Lung microvascular endothelial cell (primary cell): ENCODE measurements at regions not wholly inside any gene's neighbourhood (a gene's known extent, or its start where the extent isn't known, plus 50 kb on each side); places are given as distances from the start of the nearest gene placed in this dataset.

Source experiments
- DNase-seq, 2 donors: peaks; one replicate each; pipeline versions ENCODE4 v3.0.0 to v3.0.0-alpha.2; 2010; ENCODE audit warnings: low read depth in 2 of 2

DNA sequence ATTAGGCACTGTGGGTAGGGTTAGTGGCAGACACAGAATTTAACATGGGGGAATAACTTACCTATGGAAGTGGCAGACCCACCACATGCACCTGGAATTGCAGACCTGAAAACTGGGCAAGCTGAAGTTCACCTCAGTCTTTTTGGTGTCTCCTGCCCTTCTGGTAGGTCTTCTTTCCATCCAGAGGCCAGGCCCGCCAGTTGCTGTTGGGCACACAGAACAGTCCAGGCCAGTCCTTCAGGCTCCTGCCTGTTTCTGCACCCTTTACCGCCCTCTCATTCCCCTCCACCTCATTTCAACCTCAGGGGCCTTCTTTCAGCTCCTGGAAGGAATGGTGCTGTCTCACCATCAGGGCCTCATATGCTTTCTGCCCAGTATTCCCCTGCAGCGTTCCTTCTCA, 358.9 kb upstream of the ETAA1 start:
- DNase-seq, result no peak

DNA sequence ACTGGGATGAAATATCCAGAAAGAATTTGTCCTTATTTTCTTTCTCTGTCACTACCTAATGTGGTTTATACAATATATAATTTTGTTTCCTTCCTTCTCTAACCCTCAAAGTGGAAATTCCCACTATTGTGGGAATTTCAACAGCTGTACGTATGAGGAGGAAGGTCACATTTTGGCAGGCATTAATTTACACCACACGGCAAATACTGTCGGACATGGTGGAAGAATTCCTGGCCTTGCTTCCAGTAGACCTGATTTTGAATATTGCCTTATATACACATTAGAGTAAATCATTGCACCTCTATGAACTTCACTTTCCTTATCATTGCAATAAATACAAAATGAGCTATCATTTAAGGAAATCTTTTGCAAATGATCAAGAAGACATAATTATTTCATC, 358.1 kb upstream of the ETAA1 start:
- no peak for DNase-seq

DNA sequence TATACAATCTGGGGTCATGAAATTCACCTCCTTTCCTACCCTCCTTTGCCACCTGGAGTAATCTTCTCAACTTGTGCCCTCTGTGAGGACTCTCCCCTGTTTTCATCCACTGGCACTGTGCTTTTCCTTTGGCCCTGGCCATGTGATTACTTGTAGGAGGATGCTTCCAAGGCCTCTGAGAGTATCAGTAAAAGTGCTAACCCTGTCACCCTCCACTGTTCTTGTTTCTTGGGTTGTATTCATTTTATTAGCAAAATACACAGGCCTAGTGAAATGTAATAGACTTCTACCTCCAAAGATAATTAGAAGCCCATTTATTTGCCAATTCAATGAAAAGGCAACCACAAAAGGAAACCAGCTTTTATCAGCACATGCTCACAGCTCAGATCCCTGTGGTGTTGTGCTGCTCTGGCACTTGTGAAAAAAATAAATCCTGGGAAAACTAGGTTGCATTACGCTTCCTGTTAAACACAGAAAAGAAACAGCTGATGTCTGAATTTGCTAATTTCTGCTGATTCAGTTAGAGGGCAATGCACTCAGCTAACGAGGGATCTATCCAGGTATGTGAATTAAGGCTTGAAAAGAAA, 357.5 kb upstream of the ETAA1 start:
- DNase-seq, result no peak

DNA sequence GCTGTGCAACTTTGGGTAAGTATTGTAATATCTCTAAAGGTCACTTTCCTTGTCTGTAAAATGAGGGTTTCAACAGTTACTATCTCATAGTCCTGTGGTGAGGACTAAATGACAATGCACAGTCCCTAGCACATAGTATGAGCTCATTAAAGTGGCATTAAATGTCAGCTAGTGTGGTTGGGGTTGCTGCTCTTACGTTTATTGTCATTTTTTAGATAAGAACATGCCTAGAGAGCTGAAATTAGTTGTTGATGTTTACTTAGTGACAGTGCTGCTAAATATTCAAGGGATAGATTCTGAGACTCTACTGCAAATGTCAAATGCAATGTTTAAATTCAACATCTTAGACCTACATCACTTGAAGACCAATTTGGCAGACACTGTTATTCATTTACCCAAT, 356.1 kb upstream of the ETAA1 start:
- no peak for DNase-seq

DNA sequence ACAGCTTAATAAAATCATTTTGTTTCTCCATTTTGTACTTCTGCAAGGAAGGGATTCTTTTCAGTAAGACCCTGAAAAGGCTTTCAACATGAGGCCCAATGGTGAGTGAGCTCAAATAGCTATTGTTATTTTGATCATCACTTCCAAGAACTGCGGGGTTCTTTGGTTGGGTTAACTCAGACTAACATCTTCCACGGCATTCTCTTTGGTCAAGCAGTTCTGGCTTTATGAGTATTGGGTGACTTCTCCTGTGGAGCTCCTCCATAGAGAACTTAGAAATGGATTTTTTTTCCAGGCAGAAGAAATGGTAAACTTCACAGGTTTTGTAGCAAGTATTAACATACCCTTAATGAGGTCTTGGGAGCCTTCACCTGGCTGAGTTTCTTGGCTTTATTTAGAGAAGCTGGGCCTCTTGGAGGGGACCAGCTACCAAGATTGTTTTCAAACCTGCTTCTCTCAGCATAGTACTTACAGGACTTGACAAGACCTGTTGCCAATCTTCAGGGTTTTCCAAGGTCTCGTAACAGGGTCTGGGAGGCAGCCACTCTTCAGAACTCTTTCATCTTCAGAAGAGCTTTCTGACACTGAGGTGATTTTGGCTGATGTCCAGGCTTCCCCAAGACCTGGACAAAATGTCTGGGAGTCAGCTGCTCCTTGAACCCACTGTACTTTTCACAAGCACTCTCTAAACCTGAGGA, 353.2 kb upstream of the ETAA1 start:
- DNase-seq, result no peak

DNA sequence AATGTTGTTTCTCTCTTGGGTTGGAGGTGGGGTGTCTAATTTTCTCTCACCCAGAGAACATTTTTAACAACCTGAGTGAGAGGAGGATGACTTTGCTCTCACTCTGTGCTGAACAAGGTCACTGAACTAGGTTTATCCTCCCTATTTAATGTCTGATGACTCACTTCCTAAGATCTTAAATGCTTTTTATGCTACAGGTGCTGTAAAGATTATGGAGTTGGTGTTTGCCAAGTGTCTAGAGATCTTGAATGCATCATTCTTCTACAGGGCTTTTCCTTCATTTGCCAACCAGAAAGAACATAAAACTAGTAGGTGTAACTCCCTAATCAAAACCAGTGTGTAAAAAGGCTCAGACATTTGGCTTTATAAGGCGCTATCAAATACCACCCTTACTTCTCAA, 350.5 kb upstream of the ETAA1 start:
- no peak for DNase-seq

DNA sequence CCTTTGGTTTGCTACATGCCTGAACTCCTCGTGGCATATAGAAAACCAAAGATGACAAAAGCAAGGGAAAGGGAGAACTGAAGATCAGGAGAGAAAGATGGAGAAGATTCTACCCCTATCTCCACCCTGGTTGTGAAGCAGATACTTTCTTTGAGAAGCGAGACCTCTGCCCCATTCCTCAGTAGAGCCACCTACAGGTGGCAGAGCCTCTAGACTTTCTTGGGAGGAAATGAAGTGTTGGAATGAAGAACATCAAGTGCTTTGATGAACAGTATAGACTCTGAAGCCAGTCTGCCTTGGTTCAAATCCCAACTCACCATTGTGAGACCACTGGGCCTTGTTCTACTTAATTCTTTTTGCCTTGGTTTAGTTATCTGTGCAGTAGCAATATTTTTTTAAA, 348.8 kb upstream of the ETAA1 start:
- DNase-seq, result no peak

DNA sequence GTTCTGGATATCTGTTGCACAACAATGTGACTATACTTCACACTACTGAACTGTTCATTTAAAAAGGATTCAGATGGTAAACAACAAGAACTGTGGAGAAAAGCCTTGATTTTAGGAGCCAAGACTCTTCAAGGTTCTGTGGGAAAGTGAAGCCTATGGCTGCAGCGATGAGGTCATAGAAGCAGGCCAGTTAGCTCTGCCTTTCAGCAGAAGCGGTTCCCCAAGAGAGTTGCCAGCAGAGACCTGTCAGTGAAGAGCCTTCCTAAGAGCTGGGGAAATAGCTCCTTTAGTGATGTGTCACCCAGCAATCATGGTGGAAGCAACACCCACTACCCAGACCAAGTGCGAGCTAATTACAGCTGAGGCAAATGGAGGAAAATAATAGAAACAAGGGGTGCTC, 346.5 kb upstream of the ETAA1 start:
- DNase-seq, result no peak

DNA sequence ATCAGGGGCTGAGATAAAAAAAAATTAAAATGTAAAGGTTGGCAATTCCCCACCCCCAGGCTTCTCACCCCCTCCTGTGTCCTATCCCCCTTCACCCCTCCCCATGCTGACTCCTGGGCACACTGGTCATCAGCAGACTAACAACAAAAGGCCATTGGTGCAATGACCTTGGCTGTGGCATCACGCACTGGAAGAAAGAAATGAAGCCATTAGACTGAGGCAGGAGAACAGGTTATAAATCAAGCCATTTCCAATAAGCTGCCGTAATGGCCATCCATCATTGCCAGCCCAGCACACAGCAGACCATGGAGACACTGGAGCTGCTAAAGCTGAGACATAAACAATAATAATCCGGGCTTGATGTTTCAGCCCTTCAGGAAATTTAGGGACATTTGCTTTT, 342.4 kb upstream of the ETAA1 start:
- no peak for DNase-seq

DNA sequence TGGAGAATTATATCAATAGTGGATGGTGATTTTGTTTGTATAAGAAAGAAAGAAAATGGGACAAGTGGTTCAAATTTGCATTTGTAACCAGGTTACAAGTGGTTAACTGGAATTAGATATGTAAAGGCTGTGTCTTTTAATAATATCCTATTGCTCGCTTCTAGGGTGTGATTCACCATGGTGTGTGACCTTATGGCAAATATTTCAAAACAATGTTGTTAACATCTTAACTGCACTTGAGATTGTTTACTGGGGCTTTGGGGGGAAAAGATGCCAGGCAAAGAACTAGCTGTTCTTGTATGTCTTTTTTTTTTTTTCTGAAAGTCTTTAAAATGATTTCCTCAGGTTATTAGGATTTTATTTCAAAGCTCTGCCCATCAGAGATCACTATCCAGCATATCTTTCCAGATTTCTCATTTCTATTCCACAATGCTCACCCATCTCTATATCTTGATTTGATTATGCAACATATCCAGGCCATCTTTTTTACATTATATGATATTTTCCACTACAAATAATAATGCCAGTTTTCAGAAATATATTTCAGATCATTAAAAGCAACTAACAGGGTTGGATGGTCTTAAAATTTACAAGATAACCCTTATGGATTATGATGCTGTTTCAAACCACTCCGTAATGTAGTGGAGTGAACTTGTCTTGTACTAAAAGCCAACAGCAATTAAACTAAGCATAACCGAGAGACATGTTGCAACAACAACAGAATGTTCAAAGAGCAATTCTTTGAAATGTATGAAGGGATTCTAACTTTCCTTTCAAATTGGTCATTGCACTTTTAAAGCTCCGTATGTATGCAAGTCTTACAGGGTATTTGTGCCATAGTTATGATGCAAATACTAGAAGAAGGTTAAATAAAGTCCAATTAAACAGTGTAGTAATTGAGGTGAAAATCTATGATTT, 341.5 kb upstream of the ETAA1 start:
- DNase-seq, result no peak

DNA sequence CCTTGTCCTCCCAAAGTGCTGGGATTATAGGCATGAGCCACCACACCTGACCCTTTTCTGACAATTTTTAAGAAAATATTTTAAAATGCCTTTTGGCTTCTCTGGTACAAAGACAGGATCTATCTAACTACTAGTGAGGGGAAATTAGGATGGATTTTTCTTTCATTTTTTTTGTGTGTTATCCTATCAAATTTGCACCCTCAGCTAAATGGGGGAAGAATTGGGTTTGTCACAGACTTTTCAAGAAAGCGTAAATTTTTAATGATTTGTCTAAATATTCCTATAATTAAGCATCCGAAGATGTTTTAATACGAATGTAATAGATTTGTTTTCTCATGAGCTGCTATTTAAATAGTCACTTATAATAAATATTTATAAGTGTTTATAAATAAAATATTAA, 340.0 kb upstream of the ETAA1 start:
- DNase-seq, result no peak

DNA sequence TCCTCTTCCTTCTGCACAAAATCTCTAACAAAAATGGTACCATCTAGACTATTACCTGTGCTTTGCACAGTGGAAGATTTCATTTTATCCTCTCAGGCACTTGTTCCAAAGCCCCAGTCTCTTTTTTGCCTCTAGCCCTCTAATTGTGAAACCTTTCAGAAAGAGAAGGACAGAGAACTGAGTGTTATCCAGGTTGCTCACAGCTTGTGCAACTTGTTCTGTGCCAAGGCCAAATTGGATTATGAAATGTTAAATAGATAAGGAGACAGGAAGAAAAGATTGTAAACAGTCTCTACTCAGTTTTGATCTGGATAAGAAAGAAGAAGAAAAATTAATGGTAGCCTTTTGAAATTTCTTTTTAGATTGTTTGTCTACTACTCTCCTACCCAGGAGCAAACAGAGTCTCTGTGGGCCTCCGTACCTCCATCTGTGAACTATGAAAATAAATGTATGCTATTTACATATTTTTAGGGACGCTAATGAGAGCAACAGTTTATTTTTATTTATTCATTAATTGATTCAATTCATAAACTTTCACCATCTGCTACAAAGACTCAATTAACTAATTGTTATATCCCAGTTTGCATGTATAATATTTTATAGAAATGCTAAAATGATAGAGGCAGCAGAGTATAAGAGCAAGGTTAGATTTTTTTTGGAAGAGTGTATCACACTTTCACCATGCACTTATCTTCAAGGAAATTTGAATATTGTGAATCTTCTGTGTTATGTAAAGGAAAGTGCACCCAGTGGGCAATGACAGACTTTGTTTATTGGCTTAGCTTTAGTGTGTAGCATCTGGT, 339.0 kb upstream of the ETAA1 start:
- no peak for DNase-seq

DNA sequence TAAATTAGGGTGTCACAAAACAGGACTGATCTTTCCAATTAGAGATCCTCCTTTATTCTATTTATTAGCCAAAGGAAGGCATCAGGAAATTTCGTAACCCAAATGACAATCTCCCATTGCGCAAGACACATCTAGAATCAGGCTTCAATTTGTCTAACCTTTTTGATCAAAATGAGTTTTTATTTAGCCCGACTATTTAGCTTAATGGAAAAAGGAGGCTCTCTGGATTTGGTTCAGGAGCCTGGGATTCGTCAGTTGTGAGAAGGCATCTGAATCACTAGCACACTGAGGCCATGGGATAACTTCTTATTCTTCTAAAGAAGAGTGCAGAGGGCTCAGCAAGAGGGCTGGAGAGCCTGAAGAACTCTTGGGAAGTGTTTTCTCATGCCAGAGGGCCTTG, 332.1 kb upstream of the ETAA1 start:
- no peak for DNase-seq

DNA sequence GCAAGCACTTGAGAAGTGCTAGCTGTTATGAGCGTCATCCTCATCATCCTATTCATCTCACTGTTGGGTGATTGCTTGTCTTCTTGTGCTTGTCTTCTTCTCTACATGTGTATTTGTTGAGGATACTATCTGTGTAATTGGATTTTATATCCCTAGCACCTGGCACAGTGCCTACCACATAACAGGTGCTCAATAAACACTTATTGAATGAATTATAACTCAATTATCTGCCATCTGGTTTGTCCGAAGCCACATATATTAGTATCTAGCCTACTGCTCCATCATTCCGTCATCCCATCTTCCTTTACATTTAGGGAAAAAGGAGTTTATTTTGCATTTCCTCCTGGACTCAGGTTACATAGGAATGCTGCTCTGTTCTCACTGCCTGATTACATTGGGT, 330.4 kb upstream of the ETAA1 start:
- DNase-seq, result no peak

DNA sequence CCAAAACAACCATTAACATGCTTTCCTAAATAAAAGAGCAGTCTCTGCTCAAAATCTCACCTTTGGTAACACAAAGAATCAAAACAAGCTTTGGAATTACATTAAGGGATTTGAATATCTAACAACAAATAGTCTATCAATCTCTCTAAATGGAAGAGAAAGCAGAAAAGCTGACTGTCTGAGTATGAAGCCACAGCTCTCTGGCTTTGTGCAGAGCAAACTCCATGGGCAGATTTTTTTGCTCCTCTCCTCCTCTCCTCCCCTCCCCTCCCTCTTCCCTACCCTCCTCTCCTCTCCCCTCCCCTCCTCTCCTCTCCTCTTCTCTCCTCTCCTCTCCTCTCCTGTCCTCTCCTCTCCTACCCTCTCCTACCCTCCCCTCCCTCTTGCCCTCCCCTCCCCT, 329.5 kb upstream of the ETAA1 start:
- DNase-seq, result no peak

DNA sequence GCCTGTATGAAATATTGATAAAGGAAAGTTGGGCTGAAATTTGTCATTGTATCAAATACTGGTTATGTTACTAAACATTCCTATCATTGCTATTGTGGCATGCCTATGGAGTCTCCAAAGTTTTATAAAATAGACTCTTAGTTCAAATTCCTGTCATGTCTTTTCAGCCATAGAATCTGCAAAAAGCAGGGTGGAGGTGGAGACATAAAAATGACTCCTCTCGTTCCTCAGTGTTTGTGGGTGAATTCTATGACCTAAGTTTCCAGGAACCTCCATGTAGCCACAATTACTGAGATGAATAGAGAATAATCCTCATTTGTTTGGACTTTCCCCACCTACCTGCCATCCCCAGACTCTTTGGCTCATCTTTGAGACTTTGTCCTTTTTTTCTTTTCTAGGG, 326.3 kb upstream of the ETAA1 start:
- no peak for DNase-seq

DNA sequence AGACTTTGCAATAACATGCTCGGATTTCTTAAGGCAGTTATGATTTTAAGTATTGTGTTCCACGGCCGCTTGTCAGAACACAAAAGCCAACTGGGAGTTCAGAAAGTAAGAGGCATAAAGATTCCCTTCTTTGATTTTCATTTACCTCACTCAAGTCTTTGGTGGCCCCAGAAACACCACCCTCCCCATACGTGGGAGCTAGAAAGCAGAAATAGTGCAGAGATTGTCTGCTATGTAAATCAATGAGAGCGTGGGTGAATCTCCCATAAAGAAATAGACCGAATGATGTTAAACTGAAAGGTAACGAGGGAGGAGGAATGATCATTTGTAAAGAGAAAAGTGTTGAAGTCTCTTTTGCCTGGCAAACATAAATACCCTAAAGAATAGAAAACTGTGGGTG, 322.1 kb upstream of the ETAA1 start:
- DNase-seq, result no peak

DNA sequence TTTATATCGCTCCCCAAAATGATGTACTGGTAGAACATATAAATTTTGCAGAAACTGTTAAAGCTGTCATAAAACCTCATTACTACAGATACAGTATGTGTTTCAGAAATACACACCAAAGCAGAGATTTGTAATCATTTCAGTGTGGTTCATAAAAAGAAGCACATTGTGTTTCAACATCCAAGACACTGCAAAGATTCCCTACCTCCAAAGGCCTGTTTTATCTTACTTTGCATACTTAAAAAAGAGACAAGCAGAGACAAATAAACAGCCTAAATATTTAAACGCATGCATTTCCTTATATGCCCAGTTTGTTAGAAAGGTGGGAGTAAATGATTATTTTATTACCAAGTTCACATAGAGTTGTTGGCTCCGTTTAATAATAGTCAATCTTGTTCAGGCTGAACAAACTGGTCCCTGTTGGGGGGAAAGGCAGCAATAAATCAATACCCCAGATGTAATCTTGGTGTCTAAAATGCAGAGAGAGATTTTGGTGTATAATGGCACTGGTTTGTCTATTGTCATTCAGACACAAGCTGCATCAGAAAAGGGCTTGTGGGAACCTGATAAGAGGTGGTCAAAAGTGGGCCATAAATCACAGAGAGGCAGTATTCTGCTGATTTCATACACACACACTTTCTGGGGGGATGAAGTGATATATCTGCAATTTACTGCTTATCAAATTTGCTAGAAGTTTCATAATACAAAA, 321.4 kb upstream of the ETAA1 start:
- no peak for DNase-seq

DNA sequence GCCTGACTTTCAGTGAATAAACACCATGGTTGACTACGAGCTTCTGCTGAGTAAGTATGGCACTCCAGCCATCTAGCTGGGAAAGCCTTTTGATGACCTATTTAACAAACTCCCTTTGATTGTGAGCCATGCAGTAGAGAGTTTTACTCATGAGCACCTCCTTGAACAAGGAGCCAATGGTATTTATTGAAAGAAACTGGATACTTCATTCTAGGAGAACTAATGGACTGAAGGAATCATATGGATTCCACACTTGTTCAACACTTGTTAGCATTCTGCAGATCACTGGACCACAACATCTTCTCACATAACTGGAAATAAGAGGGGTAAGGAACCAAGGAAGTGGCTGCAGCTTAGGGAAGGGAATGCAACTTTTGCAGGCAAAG, 320.9 kb upstream of the ETAA1 start:
- no peak for DNase-seq

DNA sequence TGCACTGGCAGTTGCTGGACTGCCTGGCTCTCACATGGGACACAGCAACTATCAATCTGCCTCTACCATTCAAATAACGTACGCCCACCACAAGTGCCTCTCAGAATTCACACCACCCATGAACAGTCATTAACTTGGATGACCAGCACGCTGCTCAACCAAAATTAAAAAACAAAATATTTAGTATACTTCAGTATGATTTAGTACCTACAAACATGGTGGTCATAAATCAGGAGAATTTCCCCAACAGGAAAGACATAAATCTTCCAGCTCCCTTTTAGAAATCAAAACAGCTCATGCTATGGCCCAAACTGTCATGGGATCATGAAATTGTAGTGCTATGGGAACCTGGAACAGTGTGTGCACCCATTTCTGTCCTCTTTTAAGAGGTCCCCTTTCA, 317.4 kb upstream of the ETAA1 start:
- no peak for DNase-seq

DNA sequence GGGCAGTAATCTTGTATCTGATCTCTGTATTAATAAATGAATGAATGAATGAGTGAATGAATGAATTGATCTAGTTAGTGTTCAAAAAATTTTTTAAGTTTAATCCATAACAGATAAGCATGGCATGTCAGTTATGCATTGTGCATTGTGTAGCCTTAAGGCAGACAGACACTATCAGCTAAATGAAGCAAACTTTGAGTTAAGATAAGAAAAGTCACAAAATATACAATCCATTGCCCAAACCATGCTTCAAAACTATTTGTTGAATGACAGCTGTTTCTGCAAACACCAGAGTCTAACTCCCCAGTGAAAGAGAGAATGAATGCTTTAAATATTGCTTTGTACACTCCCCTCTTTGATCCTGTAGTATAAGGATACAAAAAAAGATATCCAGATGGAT, 314.3 kb upstream of the ETAA1 start:
- no peak for DNase-seq
